Stimulated activated CD4-positive, alpha-beta T cell treated with anti-CD3 and anti-CD28 coated beads, Interleukin-12 subunit alpha, Interleukin-12 subunit beta, amount 100 ng/mL, for 24 hours (primary cell): ENCODE measurements at regions not wholly inside any gene's neighbourhood (a gene's known extent, or its start where the extent isn't known, plus 50 kb on each side); places are given as distances from the start of the nearest gene placed in this dataset.
"Not testable (repeated sequence)": the region's sequence is repeated elsewhere in the genome, so short reads cannot be mapped to it uniquely, and the experiment has no call there.

ENCODE experiments used
- DNase-seq, 2 experiments: peaks; one replicate each; pipeline ENCODE4 v3.0.0-alpha.2; 2020; ENCODE audit warnings: low read depth in 2 of 2

DNA sequence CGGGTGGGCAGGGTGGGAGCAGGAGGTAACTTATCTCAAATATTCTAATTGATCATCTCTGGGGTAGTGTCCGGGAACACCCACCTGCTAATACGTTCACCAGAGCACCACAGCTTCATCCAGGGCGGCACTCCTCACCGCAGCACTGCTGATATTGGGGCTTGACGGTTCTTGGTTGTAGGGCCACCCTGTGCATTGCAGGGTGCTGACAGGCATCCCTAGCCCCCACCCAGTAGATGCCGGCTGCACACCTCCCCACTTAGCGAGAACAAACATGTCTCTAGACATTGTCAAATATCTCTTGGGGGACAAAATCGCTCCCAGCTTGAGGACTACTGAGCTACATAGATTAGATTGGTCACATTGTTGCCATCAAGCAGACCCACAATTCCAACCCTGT, 73.9 kb upstream of the WASF3 start:
- no peak for DNase-seq

DNA sequence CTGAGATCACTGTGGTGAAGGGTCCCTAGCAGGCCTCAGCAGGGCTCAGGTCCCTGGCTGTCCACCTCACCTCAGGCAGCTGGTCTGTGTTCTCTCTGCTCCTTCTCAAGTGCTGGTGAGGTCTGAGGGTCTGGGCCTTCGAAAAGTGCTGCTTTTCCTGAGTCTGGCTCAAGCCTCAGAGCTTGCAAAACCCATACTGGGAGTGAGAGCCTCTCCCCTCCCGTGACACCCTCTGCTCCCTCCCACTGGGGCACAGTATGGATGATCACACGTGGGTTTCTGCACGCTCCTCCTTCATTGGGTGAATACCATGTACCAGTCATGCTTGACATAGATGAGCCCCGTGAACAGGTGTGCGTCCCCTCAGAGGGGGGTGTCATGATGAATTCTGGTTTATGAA, 73.3 kb upstream of the WASF3 start:
- DNase-seq, result no peak

DNA sequence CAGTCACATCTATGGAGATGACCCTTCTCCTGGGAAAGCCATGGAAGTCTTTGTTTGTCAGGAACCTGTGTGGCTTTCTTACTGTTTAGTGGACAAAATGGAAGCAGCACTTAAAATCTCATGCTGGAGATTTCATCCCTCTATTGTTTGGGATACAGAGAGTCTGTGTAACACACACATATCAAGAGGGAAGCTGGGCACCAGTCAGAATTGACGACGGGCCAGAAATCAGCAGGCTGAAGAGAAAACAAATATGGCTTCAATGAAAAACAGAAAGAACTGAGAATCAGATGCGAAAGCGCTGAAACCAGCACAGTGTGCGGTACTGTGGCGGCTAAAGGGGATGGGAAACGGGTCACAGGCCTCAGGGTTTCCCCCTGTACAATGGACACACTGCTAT, 72.2 kb upstream of the WASF3 start:
- DNase-seq, result no peak

DNA sequence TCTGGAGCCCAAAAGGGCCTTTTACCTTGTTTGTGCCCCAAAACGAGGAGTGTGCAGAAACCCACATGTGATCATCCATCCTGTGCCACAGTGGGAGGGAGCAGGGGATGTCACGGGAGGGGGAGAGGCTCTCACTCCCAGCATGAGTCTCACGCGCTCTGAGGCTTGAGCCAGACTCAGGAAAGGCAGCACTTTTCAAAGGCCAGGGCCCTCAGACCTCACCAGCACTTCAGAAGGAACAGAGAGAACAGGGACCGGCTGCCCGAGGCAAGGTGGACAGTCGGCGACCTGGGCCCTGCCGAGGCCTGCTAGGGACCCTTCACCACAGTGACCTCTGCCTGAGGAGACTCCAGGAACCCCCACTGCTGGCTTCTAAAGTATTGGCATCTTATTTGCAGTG, 71.7 kb upstream of the WASF3 start:
- DNase-seq, result no peak

DNA sequence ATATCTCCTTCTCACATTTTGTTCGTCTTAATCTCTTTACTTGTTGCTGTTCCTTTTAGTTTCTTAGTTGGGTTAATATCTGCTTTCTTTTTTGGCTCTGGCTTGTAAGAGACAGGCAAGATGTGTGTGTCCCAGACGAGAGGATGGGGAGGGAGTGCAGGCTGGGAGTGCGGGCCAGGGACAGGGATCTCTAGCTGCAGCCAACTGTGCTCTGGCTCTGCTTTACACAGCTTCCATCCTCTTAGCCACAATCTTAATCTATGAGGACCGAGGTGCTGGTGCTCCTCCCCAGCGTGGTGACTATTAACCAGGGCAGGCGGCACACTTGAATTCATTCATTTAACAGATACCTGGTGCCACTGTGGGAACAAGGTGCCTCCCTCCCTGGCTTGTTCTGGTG, 70.9 kb upstream of the WASF3 start:
- DNase-seq, result no peak

DNA sequence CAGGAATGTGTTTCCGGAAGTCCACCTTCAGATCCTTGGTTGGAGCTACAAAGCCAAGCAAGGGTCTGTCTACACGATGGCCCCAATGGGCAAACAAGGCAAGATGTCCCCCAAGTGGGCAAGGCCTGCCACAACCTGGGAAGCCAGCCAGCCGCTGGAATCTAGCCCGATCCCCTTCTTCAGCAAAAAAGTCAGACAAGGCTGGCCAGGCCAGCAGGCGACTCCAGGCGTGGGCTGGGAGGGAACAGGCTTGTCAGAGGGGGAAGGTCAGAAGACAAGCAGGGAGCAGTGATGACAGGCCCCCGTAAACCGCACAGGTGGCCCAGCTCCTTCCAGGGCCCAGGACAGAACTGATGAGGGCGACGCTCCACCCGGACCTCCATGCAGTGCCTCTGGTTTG, 69.7 kb upstream of the WASF3 start:
- no peak for DNase-seq

DNA sequence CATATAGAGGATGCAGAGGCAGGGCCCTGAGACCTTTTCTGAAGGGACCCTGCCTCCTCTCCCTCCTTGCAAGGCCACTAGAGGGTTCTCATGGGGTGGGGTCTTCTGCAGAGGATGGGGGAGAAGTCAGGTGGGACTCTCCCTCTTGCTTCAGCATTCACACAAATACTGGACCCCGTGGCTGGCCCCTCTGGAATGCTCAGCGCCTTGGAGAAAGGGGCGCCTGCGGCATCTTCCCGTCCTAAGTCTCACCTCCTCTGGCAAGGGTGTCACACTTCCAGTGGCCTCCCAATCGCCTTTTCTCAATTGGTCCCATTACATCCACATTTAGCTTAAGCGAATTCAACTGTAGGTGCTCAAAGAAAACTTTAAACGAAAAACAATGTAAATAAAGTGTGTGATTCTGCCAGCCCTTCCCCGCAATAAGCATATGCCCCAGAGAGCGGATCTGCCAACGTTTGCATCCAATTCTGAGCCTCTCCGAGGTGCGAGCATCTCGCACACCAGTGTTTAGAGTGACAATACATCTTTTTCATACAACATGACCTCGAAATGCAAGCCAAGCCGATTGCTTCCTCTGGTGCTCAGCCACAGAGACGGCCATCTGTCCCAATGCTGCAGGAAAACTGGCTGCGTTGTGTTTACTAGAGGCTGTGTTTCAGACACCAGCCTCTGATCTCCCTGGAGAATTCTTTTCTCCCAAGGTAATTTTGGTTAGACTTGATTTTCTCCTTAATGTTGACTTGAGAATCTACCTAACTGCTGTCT, 69.1 kb upstream of the WASF3 start:
- DNase-seq, result no peak

DNA sequence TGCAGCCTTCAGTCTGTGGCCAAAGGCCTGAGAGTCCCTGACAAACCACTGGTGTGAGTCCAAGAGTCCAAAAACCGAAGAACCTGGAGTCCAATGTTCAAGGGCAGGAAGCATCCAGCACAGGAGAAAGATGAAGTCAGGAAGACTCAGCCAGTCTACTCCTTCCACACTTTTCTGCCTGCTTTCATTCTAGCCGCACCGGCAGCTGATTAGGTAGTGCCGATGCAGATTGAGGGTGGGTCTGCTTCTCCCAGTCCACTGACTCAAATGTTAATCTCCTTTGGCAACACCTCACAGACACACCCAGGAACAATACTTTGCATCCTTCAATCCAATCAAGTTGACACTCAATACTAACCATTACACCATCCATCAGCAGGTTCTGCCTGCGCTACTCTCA, 65.2 kb upstream of the WASF3 start:
- not testable (repeated sequence) for DNase-seq

DNA sequence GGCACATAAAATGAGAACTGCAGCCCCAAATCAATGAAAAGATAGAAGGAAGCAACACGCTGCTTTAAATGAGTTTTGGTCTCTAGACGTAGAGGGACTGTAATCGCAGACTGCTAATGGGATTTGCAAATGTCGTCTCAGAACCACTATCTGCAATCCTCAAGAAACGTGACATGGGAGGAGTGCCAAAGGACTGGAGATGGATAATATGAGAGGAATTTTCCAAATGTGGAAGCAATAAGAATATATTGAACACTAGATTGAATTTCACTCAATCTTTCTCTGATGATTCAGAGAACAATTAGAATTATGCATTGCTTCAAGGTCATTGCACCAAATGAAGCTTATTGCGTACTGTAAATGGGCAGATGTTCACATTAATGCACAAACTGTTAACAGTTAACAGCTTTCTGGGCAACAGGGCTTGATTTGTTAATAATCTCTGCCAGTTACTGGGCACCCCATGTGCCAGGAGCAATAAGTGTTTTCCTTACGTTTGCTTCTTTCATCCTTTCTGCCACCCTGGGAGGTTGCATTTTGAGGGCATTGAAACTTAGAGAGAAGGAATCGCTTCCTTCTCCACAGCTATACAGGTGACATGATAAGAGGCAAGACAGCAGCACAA, 62.8 kb upstream of the WASF3 start:
- DNase-seq, result no peak

DNA sequence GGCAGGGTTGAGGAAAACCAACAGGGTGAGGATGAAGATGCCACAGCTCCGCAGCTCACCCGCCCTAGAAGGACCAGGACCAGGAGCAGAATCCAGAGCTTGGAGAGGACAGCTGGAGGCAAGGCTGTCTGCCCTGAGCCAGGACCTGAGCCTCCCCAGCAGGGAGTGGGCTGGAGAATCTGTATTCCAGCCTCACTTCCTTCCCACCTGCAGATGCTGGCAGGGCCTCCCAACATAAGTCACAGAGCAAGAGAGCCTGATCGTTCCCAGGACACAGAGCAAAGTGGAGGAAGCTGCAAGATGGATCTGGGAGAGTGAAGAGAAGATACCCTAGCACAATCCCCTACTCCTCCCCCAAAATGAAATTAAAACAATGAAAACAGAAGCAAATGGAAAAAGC, 61.7 kb upstream of the WASF3 start:
- no peak for DNase-seq

DNA sequence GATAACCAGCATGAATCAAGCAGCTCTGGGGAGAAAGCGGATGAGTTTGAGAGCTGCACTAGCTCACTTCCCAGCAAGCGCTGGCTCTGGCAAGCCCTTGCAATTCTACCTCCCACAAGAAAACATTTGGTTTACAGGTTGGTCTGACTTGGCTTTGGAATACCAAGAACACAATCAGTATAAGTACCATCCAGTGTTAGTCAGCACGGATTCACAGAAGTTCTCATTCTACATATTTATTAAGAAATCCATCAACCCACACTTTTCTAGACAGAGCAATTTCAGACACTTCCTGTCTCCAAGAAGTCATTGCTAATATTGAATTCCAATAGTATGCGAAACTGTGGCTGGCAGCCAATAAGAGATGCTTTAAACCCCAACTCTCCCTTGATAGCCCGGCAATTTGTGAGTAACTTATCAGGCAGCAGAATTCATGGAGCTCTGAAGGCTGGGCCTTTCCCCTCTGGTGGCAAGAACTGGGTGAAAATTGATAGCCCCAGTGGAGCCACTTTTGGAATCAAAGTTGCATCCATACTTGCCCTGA, 59.4 kb upstream of the WASF3 start:
- DNase-seq, result no peak

DNA sequence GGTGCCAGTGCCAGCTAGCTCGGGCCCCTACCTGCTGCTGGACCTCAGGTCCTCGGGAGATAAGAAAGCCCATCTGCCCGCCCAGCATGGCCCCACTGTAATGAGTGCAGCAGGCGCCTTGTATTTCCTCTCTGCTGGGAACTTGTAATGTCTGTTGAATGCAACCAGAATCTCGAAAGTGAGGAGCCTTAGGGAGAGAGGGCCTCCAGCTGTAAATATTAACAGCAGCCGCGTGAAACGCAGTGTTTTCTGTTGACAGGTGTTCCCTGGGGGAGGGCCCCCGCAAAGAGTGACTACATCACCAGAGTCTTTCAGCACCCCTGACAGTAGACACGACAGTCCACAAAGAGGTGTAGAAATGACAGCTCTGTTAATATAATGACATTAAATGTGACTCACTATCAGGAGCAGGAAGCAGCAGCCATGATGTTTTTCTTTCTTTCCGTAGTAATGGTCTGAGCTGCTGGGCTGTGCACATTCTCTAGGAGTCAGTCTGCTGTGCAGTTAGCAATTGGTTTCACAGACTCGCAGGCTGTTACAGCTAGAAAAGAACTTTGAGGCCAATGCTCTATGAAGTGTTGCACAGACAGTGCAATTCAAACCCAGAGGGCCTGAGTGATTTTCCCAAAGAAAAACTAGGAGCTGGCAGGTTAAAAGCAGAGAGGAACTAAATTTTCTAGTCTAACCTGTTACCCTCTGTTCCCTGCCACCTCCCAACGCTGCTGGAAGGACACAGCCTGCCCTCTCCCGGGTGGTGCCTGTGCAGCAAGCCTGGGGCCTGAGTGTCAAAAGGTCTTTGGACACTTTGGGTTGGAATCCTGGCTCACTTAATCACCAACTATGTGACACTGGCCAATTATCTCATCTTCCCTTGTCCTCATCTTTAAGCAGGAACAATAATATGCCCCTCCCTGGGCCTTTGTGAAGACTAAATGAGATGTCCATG, 58.6 kb upstream of the WASF3 start:
- no peak for DNase-seq

DNA sequence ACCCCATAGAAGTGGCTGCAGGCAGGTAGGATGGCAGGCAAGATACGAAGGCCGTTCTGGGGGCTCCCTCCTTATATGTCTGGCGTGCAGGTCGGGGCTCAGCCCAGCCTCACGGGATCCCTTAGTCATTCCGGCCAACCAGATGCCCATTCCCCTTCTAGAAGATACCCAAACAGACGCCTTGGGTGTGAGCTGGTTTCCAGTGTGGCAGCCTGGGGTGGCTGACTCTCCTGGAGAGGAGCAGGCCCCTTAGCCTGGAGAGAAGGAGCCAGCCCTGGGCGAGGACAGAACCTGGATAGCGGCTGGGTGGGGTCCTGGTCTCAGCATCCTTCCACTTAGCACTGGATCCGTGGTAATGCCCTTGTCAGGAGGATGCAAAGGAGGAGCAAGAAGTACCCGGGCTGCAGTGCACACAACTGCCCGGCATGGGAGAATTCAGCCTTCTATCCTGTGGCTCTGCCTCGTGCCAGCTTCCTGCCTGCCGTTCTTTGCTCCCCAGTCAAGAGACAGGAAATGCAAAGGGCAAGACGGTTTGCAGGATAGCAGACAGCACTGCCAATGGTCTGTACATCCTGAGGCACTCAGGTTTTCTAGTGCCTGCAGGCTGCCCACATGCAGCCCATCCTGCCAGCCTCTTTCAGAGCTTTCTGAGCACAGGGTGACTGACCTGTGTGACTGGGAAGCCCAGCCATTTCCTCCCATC, 56.7 kb upstream of the WASF3 start:
- DNase-seq, result no peak

DNA sequence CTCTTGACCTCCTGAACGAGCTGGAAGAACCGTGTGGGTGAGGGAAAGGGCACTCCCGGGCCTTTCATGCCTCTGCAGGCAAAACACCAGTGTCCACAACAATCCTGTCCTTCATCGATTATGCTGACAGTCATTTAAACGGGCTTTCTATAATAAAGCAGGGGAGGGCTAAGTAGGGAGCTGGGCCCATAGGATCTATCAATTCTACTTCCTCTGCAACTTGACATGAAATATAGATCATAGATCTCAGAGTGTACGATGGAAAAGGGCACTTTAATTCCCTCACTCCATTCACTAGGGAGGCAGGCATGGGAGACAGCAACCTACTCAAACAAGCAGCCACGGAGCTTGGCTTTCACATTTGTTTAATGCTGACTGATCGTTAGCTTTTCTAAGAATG, 55.8 kb upstream of the WASF3 start:
- no peak for DNase-seq

DNA sequence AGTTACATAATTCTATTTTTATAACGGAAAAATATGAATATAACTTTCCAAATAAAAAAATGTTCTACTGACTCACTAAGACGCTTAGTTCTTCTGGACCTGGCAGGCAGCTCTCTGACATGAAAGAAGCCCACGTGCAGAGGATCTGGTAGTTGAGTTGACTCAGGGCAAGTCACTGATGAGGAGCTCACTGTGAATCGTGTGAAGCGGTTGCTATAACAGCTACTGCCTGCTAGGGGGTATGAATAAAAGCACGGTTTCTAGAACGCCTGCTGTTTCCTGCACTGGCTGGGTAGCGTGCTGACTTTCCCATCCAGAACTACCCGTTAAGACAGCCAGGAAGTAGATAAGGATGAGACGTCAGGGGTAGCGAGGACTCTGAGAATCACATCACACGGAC, 54.7 kb upstream of the WASF3 start:
- DNase-seq, result peak; percentile 9 to 20

DNA sequence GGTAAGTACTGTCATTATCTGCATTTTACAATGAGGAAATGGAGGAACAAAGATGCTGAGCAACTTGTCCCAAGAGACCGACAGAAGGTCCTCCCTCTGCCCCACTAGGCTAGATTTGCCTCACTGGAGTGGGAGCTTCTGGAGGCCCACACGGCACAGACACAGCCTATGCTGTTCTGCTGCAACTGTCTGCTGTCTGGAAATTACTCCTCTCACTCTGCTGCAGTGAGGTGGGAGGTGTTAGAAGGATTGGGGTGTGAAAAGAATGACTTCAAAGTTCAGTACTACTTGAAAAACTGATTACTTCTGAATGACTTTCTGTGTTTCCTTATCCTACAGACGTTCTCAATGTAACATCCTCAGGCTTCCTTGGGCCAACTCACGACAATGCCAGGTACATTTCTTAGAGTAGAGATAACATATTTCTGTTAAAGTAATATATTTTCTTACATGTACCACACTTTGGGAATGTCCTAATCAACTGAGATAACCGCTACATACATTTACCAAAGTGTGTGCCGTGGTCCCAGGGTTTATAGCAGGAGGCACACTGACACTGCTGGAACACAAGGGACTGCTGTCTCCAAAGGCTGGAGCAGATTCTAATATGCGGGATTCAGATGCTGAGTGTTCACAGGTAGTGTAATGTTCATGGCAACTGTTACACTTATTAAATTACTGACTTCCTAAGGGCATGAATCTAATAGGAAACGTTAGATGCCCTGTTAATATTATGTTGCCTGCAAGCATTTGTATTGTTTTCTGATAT, 53.5 kb upstream of the WASF3 start:
- DNase-seq, result no peak
